DMS153 treated with DMSO at 0.1 percent for 48 hours (cell line): ENCODE measurements at regions not wholly inside any gene's neighbourhood (a gene's known extent, or its start where the extent isn't known, plus 50 kb on each side); places are given as distances from the start of the nearest gene placed in this dataset.
"Not testable (repeated sequence)": the region's sequence is repeated elsewhere in the genome, so short reads cannot be mapped to it uniquely, and the experiment has no call there.

Source experiments
- DNase-seq: peaks from one replicate; lab custom pipeline; 2025; ENCODE audit not compliant: unreplicated experiment; lab: John Stamatoyannopoulos, UW

- DNase-seq, result no peak
Measured at GRCh38 chr17:51387582-51387981, 127.2 kb downstream of the UTP18 start.

- no peak for DNase-seq
Measured at GRCh38 chr17:51387986-51388385, 127.6 kb downstream of the UTP18 start.

GRCh38 chr17:51389875-51390274, 129.5 kb downstream of the UTP18 start:
- DNase-seq, result no peak

GRCh38 chr17:51391982-51392654, 131.8 kb downstream of the UTP18 start:
- DNase-seq, result no peak

GRCh38 chr17:51395621-51396020, 135.3 kb downstream of the UTP18 start:
- DNase-seq, result no peak

GRCh38 chr17:51397361-51398127, 137.2 kb downstream of the UTP18 start:
- DNase-seq, result no peak

- no peak for DNase-seq
Measured at GRCh38 chr17:51398128-51398525, 137.8 kb downstream of the UTP18 start.

GRCh38 chr17:51398687-51399086, 138.3 kb downstream of the UTP18 start:
- no peak for DNase-seq

- no peak for DNase-seq
Measured at GRCh38 chr17:51401279-51401678, 140.9 kb downstream of the UTP18 start.

GRCh38 chr17:51402899-51403298, 142.6 kb downstream of the UTP18 start:
- DNase-seq, result no peak

- DNase-seq, result no peak
Measured at GRCh38 chr17:51407576-51407975, 147.2 kb downstream of the UTP18 start.

GRCh38 chr17:51419476-51419875, 159.1 kb downstream of the UTP18 start:
- DNase-seq, result no peak

GRCh38 chr17:51421525-51421924, 161.2 kb downstream of the UTP18 start:
- no peak for DNase-seq

- DNase-seq, result no peak
Measured at GRCh38 chr17:51422634-51423033, 162.3 kb downstream of the UTP18 start.

- no peak for DNase-seq
Measured at GRCh38 chr17:51423421-51424160, 163.2 kb downstream of the UTP18 start.

- no peak for DNase-seq
Measured at GRCh38 chr17:51425773-51426172, 165.4 kb downstream of the UTP18 start.

- DNase-seq, result peak; percentile 43
Measured at GRCh38 chr17:51427323-51427811, 167.0 kb downstream of the UTP18 start.

GRCh38 chr17:51427856-51428255, 167.5 kb downstream of the UTP18 start:
- DNase-seq, result no peak

GRCh38 chr17:51428668-51429495, 168.5 kb downstream of the UTP18 start:
- DNase-seq, result no peak

- not testable (repeated sequence) for DNase-seq
Measured at GRCh38 chr17:51429938-51430337, 169.6 kb downstream of the UTP18 start.

GRCh38 chr17:51430591-51430990, 170.2 kb downstream of the UTP18 start:
- no peak for DNase-seq
